ENCODE measurements at regions not wholly inside any gene's neighbourhood (a gene's known extent, or its start where the extent isn't known, plus 50 kb on each side); places are given as distances from the start of the nearest gene placed in this dataset.

- TF ChIP-seq CTCF (IDR thresholded peaks at IDR 0.05), result no peak
- no peak for TF ChIP-seq EZH2 (IDR thresholded peaks at IDR 0.05; ENCODE audit: borderline replicate concordance, insufficient read depth, low read depth, low read length, poor library complexity, severe bottlenecking)
Observed at GRCh38 chr10:91000470-91000869, 79.6 kb upstream of the ANKRD1 start.

Measured in B cell (primary cell).